NCI-H82 treated with DMSO at 0.1 percent for 48 hours (cell line): ENCODE measurements at regions not wholly inside any gene's neighbourhood (a gene's known extent, or its start where the extent isn't known, plus 50 kb on each side); places are given as distances from the start of the nearest gene placed in this dataset.
A peak's percentile ranks its signal among the peaks of the same experiment; 100 is the strongest.

Experiments used
- DNase-seq: peaks from one replicate; lab custom pipeline; 2025; ENCODE audit not compliant: unreplicated experiment; lab: John Stamatoyannopoulos, UW

GRCh38 chr7:73963252-73963822 lies 64.6 kb upstream of the ELN start:
- no peak for DNase-seq

GRCh38 chr7:73964786-73965185 lies 63.2 kb upstream of the ELN start:
- DNase-seq = no peak

DNA sequence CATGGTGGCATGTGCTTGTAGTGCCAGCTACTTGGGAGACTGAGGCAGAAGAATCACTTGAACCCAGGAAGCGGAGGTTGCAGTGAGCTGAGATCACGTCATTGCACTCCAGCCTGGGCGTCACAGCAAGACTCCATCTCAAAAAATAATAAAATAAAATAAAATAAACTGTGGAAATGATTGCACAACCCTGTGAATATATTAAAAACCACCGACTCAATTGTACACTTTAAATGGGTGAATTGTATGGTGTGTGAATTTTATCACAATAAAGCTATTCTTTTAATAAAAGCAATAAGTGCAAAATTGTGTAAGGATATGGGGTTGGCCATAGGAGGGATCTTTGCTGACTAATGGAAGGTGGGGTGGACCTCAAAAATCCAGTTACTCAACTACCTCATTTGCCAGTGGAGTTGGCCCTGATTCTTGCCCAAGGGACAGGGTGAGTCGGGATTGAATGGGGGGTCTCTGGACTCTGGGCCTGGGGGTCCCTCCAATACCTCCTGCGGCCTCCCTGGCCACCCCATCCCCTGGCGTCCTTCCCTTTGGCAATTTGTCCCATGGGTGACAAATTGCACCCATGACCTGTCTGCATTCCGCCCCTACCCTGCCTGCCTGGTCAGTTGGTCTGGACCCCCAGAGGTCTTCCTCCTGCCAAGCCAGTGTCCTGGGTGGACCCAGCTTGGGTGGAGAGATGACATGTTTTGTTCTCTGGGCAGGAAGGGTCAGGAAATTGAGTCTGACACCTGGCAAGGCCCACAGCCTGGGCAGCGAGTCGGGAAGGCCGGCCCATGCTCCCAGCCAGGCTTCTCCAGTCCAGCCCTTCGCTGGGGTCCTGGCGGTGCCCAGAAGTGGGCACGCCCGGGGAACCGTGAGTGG lies 61.7 kb upstream of the ELN start:
- DNase-seq = no peak

DNA sequence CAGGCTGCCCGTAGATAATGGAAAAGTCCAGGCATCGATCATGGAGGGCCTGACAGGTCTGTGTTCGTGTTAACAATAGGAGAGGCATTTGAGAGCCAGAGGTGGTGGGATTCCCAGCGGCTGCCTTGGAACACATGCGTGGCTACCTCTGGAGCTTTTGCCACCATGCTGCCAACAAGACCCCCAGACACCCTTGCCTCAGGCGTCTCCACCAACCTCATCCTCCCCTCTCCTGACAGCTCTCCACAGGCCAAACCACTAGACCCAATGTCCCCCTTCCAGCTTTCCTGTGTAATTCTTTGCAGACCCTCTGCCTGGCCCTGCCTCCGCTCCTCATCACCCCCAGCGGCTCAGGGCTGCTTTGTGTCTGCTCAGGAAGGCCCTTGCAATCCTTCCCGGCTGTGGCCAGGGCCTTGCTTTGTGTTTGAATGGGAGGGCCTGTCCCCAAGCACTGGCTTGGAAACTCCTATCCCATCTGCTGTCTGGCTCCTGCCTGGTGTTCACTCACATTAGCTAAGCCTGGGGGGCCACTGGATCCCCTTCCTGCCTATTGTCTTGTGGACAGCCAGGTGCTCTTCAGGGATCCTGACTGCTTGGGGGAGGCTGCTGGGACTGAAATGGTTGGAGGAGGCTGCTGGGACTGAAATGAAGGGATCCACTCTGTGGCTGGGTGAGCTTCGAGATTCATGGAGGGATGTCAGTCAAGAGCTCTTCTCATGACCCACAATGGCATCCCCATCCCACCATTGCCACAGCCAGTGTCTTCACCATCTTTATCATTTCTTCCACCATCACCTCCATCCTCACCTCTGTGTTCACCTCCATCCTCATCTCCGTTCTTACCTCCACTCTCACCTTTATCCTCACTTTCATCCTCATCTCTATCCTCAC lies 60.8 kb upstream of the ELN start:
- no peak for DNase-seq

GRCh38 chr7:73967832-73968290 lies 60.1 kb upstream of the ELN start:
- DNase-seq = no peak

DNA sequence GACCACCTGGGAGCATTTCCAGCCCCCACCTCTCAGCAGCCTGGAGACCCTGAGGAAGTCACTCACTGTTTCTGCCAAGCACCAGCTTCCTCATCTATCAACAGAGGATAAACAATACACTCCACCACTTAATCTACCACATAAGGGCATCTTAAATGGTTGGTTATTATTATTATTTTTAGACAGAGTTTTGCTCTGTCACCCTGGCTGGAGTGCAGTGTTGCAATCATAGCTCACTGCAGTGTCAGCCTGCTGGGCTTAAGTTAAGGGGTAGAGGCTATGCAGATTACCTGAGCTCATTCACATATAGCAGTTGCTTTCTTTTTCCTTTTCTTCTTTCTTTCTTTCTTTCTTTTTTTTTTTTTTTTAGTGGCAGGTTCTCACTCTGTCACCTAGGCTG lies 59.5 kb upstream of the ELN start:
- no peak for DNase-seq

DNA sequence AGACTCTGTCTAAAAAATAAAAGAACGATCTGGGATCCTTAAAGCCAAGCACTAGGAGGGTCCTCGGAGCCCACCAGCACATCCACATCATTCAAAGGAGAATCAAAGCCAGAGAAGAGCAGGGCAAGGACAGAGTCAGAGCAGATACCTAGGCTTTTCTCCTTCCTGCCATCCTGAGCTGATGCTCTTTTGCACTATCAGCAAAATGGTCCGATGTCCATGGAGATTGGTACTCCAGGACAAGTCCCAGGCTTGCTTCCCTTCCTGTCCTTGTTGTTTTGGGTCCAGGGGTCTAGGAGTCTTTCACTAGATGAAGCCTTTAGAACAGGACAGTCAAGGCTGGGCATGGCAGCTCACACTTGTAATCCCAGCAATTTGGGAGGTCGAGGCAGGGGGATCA lies 58.0 kb upstream of the ELN start:
- DNase-seq = no peak

- DNase-seq = no peak
These were observed 57.2 kb upstream of the ELN start for GRCh38 chr7:73970801-73971229.

DNA sequence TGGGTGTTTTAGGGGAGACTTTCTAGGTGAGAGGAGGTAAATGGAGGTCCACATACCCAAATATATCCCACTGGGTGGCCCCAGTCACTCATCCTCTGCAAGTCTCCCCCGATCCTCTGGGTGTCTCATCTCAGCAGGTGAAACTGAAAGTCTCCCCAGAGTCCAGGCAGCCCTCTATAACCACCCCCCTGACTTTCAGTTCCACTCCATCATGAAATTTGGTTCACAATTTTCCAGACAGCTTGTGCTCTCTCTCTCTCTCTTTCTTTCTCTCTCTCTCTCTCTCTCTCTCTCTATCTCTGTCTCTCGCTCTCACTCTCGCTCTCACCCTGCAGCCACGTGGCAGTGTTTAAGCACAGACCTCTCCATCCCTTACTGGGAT lies 56.7 kb upstream of the ELN start:
- no peak for DNase-seq

DNA sequence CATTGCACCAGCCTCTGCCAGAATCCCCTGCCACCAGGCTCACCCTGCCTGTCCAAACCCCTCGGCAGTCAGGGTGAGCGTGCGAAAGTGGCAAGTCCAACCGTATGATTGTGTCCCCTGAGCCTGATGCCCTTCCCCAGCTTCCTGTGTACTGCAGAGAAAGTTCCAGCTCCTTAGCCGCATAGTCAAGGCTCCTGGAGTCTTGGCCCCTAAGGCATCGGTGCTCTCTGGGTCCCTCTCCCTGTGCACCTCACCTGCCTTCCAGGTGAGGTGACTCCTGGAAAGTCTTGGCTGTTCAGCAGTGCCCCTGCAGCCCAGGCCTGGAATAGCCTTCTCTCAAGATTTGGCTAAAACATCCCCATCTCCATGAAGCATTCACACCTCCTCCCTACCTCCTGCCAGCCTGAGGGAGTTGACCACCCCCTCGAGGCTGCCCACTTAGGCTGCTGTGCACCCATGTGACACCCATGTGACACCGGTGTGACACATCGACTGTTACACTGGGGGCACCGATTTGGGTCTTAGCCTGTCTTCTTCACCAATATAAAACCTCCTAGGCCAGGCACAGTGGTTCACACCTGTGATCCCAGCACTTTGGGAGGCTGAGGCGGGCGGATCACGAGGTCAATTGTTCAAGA lies 56.1 kb upstream of the ELN start:
- DNase-seq = no peak

DNA sequence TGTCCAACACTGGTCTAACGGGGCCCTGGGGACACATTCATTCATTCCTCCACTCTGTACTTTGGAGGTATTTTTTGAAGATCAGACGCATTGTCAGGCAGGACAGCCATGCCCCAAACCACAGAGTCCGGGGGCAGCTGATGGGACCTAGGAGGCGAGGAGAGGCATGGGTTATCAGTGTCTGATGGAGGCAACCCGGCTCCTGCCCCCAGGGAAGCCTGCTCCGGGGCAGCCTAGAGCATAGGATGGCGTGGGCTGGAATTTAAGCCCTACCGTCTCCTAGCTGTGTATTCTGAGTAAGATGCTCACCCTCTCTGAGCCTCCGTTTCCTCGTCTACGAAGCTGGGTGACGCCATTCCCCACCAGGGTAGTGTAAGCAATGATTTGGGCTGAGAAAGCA lies 55.4 kb upstream of the ELN start:
- no peak for DNase-seq

DNA sequence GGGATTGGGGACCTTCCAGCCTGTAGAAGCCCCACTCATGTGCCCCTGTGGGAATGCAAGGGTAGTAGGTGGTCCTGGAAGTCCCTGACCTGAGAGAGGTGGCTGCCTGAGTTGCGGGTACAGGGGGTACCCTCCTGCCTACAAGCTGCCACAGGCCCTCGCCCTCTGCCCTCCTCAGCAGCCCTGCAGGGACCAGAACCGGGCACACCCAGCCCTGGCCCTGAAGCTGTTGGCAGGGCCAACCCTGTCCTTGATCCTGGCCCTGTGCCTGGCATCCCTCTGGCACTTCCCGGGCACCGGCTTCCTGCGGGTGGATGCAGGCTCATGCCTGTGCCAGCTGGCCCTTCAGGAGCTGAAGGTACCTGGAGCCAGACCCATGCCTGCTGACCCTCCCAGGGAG lies 54.9 kb upstream of the ELN start:
- DNase-seq = no peak

DNA sequence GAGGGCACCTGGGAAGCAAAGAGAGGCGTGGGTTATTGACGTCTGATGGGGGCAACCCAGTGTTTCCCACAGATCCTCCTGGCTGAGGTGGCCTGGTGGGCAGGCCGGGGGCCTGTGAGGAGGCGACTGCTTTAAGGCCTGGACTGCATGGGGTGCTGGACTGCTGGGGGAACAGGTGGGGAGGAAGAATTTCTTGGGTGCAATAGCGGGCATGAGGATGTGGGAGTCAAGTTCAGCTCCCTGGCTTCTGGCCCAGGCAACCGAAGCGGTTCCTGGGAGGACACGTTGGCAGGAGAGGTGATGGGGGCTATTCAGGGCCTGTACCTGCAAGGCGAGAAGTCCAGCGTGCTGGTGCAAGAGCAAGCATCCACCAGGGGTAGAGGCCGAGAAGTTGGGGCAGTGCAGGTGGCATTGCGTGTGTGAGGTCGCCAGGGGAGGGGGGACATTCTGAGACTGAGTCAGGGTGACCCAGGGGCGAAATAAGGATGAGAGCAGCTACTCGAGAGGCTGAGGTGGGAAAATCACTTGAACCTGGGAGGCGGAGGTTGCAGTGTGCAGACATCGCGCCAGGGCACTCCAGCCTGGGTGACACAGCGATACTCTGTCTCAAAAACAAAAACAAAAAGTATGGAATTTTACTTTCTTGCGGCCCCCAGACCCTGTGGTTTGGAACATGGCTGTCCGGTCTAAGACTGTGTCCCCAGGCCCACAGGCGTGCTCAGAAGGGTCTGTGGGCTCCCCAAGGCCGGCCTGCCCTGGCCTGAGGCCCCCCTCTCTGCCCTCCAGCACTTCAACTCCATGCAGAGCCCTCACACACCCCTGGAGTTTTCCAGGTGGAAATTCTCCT lies 53.6 kb upstream of the ELN start:
- DNase-seq = no peak

DNA sequence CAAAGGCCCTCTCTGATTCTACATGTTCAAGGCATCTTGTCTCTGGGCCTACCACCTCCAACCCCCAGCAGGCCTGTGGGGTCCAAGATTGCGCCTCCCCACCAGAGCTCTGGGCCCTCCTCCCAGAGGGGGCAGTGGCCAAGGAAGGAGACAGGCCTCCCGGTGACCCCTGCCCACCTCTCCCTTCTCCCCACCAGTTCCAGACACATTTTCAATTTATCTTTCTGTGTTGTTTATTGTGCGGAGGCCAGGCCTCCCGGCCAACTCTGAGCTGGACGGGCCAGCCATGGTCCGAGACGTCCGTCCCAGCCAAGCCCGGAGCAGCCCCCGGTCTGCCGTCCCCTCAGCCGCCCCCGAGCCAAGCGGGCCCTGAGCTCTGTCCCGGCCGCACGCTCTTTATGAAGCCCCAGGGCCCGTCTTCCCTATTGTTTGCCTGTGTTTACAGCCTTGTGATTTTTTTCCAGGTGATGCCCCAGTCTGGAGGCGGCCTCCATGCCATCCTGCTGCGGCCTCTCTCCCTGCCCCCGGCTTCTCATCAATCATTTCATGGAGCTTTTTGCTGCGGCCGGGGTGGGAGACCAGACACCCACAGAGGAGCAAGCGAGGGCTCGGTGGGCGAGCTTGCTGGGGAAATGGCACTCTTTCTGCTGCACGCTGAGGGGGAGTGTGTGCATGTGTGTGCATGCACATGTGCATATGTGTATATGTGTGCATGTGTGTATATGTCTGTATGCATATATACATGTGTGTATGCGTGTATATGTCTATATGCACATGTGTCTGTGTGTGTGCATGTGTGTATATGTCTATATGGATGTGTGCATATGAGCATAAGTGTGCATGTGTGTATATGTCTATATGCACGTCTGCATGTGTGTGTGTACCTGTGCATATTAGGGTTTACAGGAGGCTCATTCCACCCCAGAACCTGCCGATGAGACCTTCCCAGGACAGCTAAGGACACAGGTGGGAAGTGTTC lies 52.7 kb upstream of the ELN start:
- DNase-seq = no peak

GRCh38 chr7:73976761-73977618 lies 51.0 kb upstream of the ELN start:
- peak; percentile 3 for DNase-seq

DNA sequence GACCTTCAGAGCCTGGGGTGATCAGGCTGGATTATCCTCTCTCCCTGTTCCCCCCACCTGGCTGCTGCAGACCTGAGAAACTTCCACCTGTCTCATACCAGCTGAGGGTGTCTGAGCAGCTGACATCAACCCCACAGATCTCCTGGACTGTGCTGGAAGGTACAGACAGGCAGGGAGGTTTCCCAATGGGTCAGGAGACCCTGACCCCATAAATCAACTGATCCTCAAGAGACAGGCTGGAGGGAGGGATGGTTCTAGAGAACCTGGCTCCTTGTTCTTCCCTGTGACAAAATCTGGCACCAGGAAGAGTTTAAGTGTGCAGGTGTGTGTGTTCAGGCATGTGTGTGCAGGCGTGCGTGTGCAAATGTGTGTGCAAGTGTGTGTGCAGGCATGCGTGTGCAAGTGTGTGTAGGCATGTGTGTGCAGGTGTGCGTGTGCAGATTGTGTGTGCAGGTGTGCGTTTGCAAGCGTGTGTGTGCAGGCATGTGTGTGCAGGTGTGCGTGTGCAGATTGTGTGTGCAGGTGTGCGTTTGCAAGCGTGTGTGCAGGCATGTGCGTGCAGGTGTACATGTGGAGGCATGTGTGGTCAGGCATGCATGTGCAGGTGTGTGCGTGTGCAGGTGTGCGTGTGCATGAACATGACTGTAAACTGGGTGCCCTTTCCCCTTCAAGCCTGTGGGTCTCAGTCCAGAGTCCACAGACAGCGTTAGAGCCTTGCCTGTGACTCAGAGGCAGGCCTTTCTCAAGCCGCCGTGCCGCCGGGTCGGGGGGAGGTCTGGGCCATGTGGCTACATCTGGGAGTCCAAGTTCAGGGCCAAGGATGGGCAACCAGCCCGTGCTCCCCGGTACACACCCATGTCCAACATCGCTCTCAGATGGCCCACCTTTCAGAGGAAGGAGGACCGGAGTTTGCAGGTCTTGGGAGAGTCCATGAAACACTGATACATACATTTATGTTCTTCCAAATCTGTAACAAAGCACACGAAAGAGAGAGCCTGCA lies 50.1 kb upstream of the ELN start:
- no peak for DNase-seq
